NCI-H146 (cell line): ENCODE measurements at regions not wholly inside any gene's neighbourhood (a gene's known extent, or its start where the extent isn't known, plus 50 kb on each side); places are given as distances from the start of the nearest gene placed in this dataset.

Experiments
- DNase-seq: peaks from one replicate; lab custom pipeline; 2025; lab: John Stamatoyannopoulos, UW

- DNase-seq: no peak
Observed at GRCh38 chr11:119853581-119854360, 124.8 kb upstream of the NECTIN1 start.

DNA sequence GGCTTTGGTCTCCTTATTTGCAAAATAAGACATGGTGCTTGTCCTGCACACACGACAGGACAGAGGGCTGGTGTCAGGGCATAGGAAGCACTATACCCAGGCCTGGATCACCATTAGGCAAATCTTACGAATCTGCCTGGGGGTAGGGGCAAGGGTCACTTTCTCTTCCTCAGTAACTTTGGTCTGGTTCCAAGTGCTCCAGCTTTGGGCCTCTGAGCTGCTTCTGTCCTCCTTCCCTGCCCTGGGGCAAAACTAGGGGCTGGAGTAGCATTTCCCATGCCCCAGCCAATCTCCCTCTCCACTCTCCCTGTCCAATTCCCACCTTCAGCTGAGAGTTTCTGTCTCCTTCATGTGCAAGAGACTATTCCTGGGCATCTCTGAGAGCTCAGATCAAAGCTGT, 123.7 kb upstream of the NECTIN1 start:
- no peak for DNase-seq

DNA sequence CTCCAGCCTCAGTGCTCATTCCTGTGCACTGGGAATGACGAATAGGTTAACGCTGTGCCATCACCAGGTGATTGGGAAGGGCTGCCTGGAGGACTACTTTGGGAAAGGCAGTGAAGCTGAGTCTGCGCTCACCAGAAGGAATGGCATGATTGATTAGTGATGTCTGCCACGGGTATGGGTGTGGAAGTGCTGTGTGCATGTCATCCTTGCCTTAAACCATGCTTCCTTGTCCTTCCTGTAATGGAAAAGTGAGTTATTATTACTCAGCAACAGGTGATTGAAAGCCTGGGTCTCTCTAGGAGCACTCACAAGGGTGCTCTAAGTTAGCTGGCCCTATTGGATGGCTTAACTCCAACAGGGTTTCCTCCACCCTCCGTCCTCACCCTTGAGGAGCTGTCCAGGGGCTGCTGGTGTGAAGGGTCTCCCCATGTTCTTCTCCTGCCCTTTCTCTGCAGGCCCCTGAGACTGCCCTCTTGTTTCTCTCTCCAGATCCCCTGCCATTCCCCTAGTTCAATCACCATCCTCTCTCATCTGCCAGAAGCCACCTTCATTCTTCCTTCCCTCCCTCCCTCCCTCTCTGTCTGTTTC, 121.9 kb upstream of the NECTIN1 start:
- no peak for DNase-seq

DNA sequence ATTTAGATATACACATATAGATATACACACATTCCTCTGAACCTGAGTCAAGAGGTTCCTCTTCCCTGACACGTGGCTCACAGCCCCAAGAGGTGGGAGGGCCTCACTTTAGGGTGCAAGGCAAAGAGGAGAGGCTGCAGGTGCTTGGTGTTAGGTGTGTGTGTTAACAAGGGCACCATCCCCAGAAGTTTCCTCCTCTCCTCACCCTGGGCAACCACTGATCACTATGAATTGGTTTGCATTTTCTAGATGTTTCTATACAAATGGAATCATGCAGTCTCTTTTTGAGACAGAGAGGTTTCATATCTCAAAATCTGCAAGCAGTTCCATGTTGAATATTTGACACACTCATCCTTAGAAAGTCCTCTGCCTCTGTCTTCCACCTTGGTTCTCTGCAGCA, 120.9 kb upstream of the NECTIN1 start:
- no peak for DNase-seq

DNA sequence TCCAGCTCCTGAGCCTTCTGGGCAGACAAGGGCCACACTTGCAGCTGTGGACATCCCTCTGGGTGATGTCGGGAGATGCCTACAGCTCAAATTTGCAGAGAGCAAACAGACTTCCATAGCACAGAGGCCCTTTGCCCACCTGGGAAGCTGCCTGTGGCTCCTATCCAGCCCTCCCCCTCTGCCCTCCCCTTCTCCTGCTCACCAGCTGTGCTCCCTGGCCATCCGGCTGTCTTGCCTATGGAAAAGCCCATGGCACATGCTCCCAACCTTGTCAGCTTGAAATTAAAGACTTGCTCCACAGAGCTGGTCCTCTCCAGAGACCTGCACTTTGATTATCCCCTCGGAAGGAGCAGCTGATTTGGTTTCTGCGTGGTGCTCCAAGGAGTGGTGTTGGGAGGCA, 118.9 kb upstream of the NECTIN1 start:
- DNase-seq: peak; percentile 74

GRCh38 chr11:119846374-119846773, 117.4 kb upstream of the NECTIN1 start:
- DNase-seq: no peak

DNA sequence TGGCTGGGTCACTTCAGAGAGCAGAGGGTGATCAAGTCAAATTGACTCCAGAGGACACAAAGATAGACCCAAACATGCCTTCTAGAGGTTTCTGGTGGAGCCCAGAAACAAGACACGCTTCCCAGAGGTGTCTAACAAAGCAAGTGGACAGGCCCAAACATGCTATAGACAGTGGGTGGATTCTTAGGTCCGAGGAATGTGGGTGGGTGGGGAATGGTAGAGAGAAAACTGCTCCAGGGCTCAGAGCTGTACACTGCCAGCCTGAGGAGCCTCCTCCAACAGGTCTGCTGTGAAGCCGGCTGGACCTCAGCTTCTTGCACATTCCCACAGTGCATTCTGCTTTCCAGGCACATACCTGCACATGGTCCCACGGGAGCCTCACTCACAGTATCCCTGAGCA, 116.8 kb upstream of the NECTIN1 start:
- DNase-seq: no peak

- DNase-seq: no peak
Observed at GRCh38 chr11:119845305-119845704, 116.3 kb upstream of the NECTIN1 start.

- no peak for DNase-seq
Observed at GRCh38 chr11:119844808-119845207, 115.8 kb upstream of the NECTIN1 start.

DNA sequence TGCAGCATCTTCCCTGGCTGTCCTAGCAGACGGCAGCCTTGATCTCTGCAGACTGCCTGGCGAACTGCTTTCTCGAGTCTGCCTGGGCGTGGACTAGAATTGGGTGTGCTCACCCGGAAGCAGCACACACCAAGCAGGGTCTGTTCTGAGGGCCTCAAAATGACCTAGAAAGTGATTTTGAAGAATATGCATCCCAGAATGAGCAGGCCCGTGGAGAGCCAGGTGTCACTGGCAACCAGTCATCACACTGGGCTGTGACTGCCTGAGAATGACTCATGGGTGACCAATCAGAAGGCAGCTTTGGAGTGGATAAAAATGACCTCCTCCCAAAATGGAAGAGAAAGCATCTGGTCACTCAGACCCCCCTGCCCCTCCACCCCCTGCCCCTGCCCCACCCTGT, 114.9 kb upstream of the NECTIN1 start:
- DNase-seq: no peak

GRCh38 chr11:119842731-119843130, 113.7 kb upstream of the NECTIN1 start:
- DNase-seq: no peak

- peak; percentile 20 for DNase-seq
Observed at GRCh38 chr11:119839476-119840133, 110.6 kb upstream of the NECTIN1 start.

GRCh38 chr11:119835753-119836152, 106.8 kb upstream of the NECTIN1 start:
- DNase-seq: no peak

DNA sequence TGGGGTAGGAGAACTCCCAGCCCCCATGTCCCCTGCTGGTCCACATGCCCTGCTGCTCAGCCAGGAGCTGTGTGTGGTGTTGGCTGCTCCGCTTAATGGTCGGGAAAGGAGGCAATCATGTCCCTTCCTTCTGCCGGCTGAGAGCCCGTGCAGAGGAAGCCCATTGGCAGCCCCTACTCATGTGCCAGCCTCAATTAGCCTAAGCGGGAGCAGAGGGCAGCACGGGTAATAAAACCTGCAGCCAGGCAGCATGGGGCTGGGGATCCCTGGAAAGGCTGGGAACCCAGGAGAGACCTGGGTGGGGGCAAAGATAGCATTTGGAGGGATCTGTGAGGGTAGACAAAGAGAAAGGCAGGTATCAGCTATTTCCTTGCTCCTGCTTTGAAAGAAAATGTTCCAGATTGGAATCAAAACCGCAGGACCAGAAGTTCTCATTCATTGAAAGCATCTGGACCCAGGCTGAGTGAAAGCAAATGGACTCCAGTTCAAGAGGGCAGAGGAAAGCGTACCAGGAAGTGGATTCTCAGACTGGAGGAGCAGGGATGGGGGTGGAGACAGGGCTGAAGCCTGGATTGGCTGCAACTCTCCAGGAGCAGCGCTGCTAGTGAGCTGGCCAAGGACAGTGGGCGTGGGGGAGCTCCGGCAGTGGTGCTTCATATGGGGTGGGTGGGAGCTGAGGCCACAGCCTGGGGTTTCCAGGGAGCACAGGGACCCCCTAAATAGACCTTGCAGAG, 103.4 kb upstream of the NECTIN1 start:
- DNase-seq: peak; percentile 67

DNA sequence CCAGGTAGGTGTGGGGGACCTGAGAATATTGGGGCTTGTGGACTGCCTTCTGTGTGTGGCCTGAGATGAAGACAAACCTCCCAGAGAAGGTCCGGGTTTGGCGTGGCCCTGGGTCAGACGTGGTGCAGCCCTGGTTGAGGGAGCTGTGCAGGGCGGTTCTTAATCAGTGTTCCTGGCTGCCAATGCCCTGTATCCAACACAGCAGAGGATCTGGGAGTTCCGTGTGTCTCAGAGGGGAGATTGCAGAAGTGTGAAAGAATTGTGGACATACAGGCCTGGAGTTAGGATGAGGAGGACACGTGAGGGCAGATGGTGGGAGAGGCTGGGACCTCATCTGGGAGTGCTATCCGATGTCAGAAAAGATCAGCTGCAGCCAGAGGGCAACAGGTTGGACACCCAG, 102.0 kb upstream of the NECTIN1 start:
- no peak for DNase-seq

DNA sequence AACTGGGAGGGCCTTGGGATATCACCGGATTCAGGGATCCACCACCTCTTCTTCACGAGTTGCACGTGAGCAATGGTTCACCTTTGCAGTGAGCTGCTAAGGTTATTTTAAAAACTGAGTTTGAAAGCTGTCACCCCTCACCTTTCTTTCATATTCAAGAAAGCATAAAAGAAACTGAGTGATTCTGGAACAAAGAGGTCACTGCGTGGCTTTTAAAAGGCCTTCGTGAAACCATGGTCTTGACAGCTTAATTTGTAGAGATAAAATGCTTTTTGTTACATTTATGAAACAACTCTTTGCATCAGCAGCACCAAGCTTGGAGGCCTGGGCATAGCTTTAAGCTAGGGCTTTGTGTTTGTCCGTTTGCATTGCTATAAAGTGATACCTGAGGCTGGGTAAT, 101.4 kb upstream of the NECTIN1 start:
- DNase-seq: no peak

- DNase-seq: no peak
Observed at GRCh38 chr11:119829402-119829801, 100.4 kb upstream of the NECTIN1 start.

GRCh38 chr11:119828819-119829218, 99.8 kb upstream of the NECTIN1 start:
- no peak for DNase-seq

GRCh38 chr11:119828006-119828405, 99.0 kb upstream of the NECTIN1 start:
- peak; percentile 93 for DNase-seq

DNA sequence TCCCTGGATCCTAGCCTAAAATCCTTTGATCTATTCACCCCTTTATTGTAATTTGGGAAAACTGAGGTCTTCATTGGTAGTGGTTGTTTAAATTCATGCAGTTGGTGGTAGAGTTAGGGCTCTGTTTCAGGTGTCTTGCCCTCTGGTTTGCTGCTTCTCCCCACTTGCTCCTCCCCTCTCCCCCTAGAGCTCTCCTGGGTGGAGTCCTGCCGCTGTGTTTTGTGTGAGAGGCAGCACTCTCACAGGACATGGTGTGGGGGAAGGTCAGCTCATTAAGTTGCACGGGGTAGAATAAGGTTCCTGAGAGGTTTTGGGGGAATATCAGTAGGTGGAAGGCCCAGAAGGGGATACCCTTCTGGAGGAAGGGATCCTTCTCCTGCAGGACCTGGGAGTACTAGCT, 98.1 kb upstream of the NECTIN1 start:
- DNase-seq: no peak

DNA sequence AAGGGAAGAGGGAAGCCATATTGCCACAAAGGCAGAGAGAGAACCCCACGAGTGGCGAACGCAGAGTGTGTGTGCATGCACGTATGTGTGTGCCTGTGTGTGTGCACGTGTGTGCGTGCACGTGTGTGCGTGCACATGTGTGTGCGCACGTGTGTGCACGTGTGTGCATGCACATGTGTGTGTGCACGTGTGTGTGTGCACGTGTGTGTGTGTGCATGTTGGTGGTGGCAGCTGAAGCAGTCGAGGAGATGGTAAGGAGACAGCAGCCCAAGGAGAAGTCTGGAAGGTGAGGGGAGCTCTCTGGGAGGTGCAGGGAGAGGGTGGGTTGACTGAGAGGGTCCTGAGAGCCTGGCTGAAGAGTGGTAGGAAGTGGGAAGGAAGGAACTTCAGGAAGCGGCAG, 94.1 kb upstream of the NECTIN1 start:
- no peak for DNase-seq

- DNase-seq: no peak
Observed at GRCh38 chr11:119816660-119817059, 87.7 kb upstream of the NECTIN1 start.

DNA sequence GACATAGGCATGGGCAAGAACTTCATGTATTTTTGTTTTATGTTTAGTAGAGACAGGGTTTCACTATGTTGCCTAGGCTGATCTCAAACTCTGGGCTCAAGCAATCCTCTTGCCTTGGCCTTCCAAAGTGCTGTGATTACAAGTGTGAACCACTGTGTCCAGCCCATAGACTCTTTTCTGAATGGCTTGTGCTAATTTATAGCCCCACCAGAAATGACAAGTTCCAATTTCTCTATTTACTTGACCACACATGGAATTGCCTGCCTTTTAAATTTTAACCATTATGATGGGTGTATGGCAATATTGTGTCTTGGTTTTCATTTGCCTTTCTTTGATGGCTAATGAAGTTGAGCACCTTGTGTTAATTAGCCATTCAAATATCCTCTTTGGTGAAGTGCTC, 85.8 kb upstream of the NECTIN1 start:
- no peak for DNase-seq
